MCF 10A (cell line): ENCODE measurements at regions not wholly inside any gene's neighbourhood (a gene's known extent, or its start where the extent isn't known, plus 50 kb on each side); places are given as distances from the start of the nearest gene placed in this dataset.

ENCODE experiments used
- BruUV-seq: library from RNA; stranded (reverse); fragments of 400-500 nt; replicated peaks from 2 replicates; lab custom pipeline; 2021; lab: Mats Ljungman, UMichigan
- CTCF ChIA-PET: fragments of 300-600 bp; sonication (Branson Sonifier 250); formaldehyde crosslinking; extraction: SDS; loops from one replicate; lab custom pipeline; 2021; ENCODE audit warnings: antibody characterized with exemption, inconsistent platforms; lab: Yijun Ruan, JAX
- POLR2A ChIA-PET: fragments of 300-600, 350-650 bp; sonication (Branson Sonifier 250); formaldehyde crosslinking; extraction: SDS; loops from one replicate; lab custom pipeline; 2020; ENCODE audit warnings: antibody characterized with exemption, inconsistent platforms; lab: Yijun Ruan, JAX
- DNase-seq: peaks from one replicate; pipeline ENCODE4 v3.0.0-alpha.2; 2018; ENCODE audit not compliant: unreplicated experiment
- H3K27ac Mint-ChIP-seq: one replicate; pipeline ENCODE4 v1.8.0; 2022; ENCODE audit warnings: mild to moderate bottlenecking, low read depth, mixed read lengths; ENCODE audit not compliant: unreplicated experiment
- H3K27me3 Mint-ChIP-seq: one replicate; pipeline ENCODE4 v1.8.0; 2022; ENCODE audit warnings: mixed read lengths; ENCODE audit not compliant: insufficient read depth, unreplicated experiment
- H3K36me3 Mint-ChIP-seq: one replicate; pipeline ENCODE4 v1.8.0; 2022; ENCODE audit warnings: mild to moderate bottlenecking, moderate library complexity, mixed read lengths; ENCODE audit not compliant: insufficient read depth, unreplicated experiment
- H3K4me1 Mint-ChIP-seq: one replicate; pipeline ENCODE4 v1.8.0; 2022; ENCODE audit warnings: mixed read lengths; ENCODE audit not compliant: insufficient read depth, unreplicated experiment
- H3K4me3 Mint-ChIP-seq: one replicate; pipeline ENCODE4 v1.8.0; 2022; ENCODE audit warnings: mild to moderate bottlenecking, moderate library complexity, mixed read lengths; ENCODE audit not compliant: unreplicated experiment
- H3K9me3 Mint-ChIP-seq: one replicate; pipeline ENCODE4 v1.8.0; 2022; ENCODE audit warnings: mixed read lengths; ENCODE audit not compliant: unreplicated experiment
- CTCF ChIP-seq: fragments of 200-600 bp; IDR thresholded peaks from one replicate; pipeline ENCODE4 v1.8.0; 2022; ENCODE audit warnings: antibody characterized with exemption, mild to moderate bottlenecking; ENCODE audit not compliant: unreplicated experiment
- intact Hi-C: fragments of 100-400 bp; cut with micrococcal nuclease; formaldehyde crosslinking; loops from 2 replicates; pipeline ENCODE4 v1.14.1; 2022

GRCh38 chr10:96772196-96772595, 51.9 kb upstream of the PIK3AP1 start:
- no peak overlapping the region for H3K27ac Mint-ChIP-seq
- ChIA-PET CTCF (interaction anchor here (1.0 kb wide), 1 partner anchor 131 kb away, joined by 3 read pairs; no protein-coding TSS in a partner anchor), POLR2A (no interaction called here)

GRCh38 chr10:96770987-96771386, 50.7 kb upstream of the PIK3AP1 start:
- no peak overlapping the region for H3K4me3 Mint-ChIP-seq
- no peak for DNase-seq
- H3K27me3 Mint-ChIP-seq: no peaks in the 10 kb centered on the region
- intact Hi-C loops: no loop called here
- no TSS peak for BruUV-seq
- H3K4me1 Mint-ChIP-seq: no peaks in the 10 kb centered on the region
- no peaks in the 10 kb centered on the region for H3K36me3 Mint-ChIP-seq
- no peak overlapping the region for H3K27ac Mint-ChIP-seq
- TF ChIP-seq CTCF: no peak
- H3K9me3 Mint-ChIP-seq: no peaks in the 10 kb centered on the region
- CTCF ChIA-PET: interaction anchor here (0.6 to 3.6 kb wide), 4 partner anchors 19 to 374 kb away, joined by 3 to 13 read pairs (median 4); no protein-coding TSS in a partner anchor
- POLR2A ChIA-PET: interaction anchor here (1.5 kb wide), 1 partner anchor 9 kb away, joined by 3 read pairs; no protein-coding TSS in a partner anchor

More at GRCh38 chr10:96772196-96772595, 51.9 kb upstream of the PIK3AP1 start:
- Mint-ChIP-seq H3K4me3 (no peak overlapping the region), H3K36me3 (no peaks in the 10 kb centered on the region), H3K4me1 (no peaks in the 10 kb centered on the region), H3K9me3 (no peaks in the 10 kb centered on the region), H3K27me3 (no peaks in the 10 kb centered on the region)
- BruUV-seq: no TSS peak
- intact Hi-C loops: no loop called here
- no peak for DNase-seq
- no peak for TF ChIP-seq CTCF
